ENCODE measurements at regions not wholly inside any gene's neighbourhood (a gene's known extent, or its start where the extent isn't known, plus 50 kb on each side); places are given as distances from the start of the nearest gene placed in this dataset.

DNA sequence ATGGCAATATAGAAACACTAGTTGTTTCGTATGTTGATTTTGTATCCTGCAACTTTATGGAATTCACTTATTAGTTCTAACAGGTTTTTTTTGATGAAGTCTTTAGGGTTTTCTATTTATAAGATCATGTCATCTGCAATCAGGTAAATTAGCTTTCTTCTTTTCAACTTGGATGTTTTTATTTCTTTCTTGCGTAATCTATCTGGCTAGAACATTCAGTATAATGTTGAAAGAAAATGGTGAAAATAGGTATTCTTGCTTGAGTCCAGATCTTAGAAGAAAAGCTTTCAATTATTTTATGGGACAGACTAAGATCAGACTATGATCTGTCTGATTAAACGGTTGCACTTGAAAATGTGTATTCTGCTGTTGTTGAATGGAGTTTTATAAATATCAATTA, 820.8 kb upstream of the ADGRB3 start:
- TF ChIP-seq HOXA7 (CRISPR knock-in tag; IDR thresholded peaks at IDR 0.05), result no peak
- no peak for TF ChIP-seq POLR2A (IDR thresholded peaks at IDR 0.05; ENCODE audit: low read length)
- no peak for TF ChIP-seq JUN (IDR thresholded peaks at IDR 0.05)
- TF ChIP-seq, protein P1, sequence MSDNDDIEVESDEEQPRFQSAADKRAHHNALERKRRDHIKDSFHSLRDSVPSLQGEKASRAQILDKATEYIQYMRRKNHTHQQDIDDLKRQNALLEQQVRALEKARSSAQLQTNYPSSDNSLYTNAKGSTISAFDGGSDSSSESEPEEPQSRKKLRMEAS (IDR thresholded peaks at IDR 0.05), result no peak
- TF ChIP-seq, protein P2, sequence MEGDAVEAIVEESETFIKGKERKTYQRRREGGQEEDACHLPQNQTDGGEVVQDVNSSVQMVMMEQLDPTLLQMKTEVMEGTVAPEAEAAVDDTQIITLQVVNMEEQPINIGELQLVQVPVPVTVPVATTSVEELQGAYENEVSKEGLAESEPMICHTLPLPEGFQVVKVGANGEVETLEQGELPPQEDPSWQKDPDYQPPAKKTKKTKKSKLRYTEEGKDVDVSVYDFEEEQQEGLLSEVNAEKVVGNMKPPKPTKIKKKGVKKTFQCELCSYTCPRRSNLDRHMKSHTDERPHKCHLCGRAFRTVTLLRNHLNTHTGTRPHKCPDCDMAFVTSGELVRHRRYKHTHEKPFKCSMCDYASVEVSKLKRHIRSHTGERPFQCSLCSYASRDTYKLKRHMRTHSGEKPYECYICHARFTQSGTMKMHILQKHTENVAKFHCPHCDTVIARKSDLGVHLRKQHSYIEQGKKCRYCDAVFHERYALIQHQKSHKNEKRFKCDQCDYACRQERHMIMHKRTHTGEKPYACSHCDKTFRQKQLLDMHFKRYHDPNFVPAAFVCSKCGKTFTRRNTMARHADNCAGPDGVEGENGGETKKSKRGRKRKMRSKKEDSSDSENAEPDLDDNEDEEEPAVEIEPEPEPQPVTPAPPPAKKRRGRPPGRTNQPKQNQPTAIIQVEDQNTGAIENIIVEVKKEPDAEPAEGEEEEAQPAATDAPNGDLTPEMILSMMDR (IDR thresholded peaks at IDR 0.05), result no peak
- TF ChIP-seq HDAC2 (IDR thresholded peaks at IDR 0.05), result no peak

Measured in A549 (cell line).